ENCODE measurements at regions not wholly inside any gene's neighbourhood (a gene's known extent, or its start where the extent isn't known, plus 50 kb on each side); places are given as distances from the start of the nearest gene placed in this dataset.

- POLR2A ChIA-PET = no interaction called here
- DNase-seq (ENCODE audit: low spot score) (no peak), ATAC-seq (no peak)
- no peaks in the 10 kb centered on the region for H3K4me1 Mint-ChIP-seq
- H3K27me3 Mint-ChIP-seq (ENCODE audit: low read depth) = no peaks in the 10 kb centered on the region
- CTCF ChIA-PET = no interaction called here
- no peaks in the 10 kb centered on the region for H3K36me3 Mint-ChIP-seq
- TF ChIP-seq MXD4 (CRISPR knock-in tag; IDR thresholded peaks at IDR 0.05; ENCODE audit: borderline replicate concordance) = no peak
- TF ChIP-seq, protein P1, sequence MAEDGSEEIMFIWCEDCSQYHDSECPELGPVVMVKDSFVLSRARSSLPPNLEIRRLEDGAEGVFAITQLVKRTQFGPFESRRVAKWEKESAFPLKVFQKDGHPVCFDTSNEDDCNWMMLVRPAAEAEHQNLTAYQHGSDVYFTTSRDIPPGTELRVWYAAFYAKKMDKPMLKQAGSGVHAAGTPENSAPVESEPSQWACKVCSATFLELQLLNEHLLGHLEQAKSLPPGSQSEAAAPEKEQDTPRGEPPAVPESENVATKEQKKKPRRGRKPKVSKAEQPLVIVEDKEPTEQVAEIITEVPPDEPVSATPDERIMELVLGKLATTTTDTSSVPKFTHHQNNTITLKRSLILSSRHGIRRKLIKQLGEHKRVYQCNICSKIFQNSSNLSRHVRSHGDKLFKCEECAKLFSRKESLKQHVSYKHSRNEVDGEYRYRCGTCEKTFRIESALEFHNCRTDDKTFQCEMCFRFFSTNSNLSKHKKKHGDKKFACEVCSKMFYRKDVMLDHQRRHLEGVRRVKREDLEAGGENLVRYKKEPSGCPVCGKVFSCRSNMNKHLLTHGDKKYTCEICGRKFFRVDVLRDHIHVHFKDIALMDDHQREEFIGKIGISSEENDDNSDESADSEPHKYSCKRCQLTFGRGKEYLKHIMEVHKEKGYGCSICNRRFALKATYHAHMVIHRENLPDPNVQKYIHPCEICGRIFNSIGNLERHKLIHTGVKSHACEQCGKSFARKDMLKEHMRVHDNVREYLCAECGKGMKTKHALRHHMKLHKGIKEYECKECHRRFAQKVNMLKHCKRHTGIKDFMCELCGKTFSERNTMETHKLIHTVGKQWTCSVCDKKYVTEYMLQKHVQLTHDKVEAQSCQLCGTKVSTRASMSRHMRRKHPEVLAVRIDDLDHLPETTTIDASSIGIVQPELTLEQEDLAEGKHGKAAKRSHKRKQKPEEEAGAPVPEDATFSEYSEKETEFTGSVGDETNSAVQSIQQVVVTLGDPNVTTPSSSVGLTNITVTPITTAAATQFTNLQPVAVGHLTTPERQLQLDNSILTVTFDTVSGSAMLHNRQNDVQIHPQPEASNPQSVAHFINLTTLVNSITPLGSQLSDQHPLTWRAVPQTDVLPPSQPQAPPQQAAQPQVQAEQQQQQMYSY (CRISPR knock-in tag; IDR thresholded peaks at IDR 0.05) = no peak
- TF ChIP-seq, protein P2, sequence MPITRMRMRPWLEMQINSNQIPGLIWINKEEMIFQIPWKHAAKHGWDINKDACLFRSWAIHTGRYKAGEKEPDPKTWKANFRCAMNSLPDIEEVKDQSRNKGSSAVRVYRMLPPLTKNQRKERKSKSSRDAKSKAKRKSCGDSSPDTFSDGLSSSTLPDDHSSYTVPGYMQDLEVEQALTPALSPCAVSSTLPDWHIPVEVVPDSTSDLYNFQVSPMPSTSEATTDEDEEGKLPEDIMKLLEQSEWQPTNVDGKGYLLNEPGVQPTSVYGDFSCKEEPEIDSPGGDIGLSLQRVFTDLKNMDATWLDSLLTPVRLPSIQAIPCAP (CRISPR knock-in tag; IDR thresholded peaks at IDR 0.05) = no peak
- no peak for TF ChIP-seq ZNF671 (CRISPR knock-in tag; IDR thresholded peaks at IDR 0.05)
- TF ChIP-seq, protein P3, sequence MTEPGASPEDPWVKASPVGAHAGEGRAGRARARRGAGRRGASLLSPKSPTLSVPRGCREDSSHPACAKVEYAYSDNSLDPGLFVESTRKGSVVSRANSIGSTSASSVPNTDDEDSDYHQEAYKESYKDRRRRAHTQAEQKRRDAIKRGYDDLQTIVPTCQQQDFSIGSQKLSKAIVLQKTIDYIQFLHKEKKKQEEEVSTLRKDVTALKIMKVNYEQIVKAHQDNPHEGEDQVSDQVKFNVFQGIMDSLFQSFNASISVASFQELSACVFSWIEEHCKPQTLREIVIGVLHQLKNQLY (CRISPR knock-in tag; IDR thresholded peaks at IDR 0.05) = no peak
- TF ChIP-seq, protein P4, sequence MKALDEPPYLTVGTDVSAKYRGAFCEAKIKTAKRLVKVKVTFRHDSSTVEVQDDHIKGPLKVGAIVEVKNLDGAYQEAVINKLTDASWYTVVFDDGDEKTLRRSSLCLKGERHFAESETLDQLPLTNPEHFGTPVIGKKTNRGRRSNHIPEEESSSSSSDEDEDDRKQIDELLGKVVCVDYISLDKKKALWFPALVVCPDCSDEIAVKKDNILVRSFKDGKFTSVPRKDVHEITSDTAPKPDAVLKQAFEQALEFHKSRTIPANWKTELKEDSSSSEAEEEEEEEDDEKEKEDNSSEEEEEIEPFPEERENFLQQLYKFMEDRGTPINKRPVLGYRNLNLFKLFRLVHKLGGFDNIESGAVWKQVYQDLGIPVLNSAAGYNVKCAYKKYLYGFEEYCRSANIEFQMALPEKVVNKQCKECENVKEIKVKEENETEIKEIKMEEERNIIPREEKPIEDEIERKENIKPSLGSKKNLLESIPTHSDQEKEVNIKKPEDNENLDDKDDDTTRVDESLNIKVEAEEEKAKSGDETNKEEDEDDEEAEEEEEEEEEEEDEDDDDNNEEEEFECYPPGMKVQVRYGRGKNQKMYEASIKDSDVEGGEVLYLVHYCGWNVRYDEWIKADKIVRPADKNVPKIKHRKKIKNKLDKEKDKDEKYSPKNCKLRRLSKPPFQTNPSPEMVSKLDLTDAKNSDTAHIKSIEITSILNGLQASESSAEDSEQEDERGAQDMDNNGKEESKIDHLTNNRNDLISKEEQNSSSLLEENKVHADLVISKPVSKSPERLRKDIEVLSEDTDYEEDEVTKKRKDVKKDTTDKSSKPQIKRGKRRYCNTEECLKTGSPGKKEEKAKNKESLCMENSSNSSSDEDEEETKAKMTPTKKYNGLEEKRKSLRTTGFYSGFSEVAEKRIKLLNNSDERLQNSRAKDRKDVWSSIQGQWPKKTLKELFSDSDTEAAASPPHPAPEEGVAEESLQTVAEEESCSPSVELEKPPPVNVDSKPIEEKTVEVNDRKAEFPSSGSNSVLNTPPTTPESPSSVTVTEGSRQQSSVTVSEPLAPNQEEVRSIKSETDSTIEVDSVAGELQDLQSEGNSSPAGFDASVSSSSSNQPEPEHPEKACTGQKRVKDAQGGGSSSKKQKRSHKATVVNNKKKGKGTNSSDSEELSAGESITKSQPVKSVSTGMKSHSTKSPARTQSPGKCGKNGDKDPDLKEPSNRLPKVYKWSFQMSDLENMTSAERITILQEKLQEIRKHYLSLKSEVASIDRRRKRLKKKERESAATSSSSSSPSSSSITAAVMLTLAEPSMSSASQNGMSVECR (CRISPR knock-in tag; IDR thresholded peaks at IDR 0.05; ENCODE audit: borderline replicate concordance) = no peak
- H3K27ac Mint-ChIP-seq = no peak overlapping the region
- H3K9me3 Mint-ChIP-seq = no peaks in the 10 kb centered on the region
- H3K4me3 Mint-ChIP-seq = no peak overlapping the region
Measured at GRCh38 chr1:164263540-164263939, 295.4 kb upstream of the PBX1 start.

DNA sequence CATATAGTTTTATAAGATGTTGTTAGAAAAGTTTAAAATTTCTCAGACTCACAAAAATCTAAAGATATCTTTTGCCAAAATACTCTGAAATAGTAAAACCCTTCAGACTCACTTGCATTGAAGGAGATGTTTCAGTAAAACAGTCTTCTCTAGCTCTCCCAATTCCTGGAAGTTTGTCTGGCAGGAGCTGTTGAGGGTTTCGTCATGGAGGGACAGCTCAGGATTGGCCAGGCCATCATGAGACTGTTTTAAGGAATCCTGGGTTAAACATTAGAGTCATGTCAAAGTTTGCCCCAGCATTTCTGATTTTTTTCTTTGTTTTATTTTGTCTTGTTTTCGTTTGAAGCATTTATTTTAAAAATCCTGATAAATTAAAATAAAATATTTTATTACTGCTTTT, 293.8 kb upstream of the PBX1 start:
- no peaks in the 10 kb centered on the region for H3K4me1 Mint-ChIP-seq
- H3K36me3 Mint-ChIP-seq = no peaks in the 10 kb centered on the region
- no peaks in the 10 kb centered on the region for H3K9me3 Mint-ChIP-seq
- TF ChIP-seq FOXK1 (CRISPR knock-in tag; IDR thresholded peaks at IDR 0.05) = no peak
- ATAC-seq = no peak
- no peak overlapping the region for H3K27ac Mint-ChIP-seq
- ChIA-PET POLR2A (no interaction called here), CTCF (no interaction called here)
- H3K27me3 Mint-ChIP-seq (ENCODE audit: low read depth) = no peaks in the 10 kb centered on the region
- no peak for DNase-seq (ENCODE audit: low spot score)
- no peak overlapping the region for H3K4me3 Mint-ChIP-seq

GRCh38 chr1:164272156-164272555, 286.8 kb upstream of the PBX1 start:
- DNase-seq (ENCODE audit: low spot score) = no peak
- H3K9me3 Mint-ChIP-seq = peaks cover 29% of the 10 kb centered on the region
- H3K4me1 Mint-ChIP-seq = no peaks in the 10 kb centered on the region
- no peak for ATAC-seq
- peaks cover 17% of the 10 kb centered on the region for H3K36me3 Mint-ChIP-seq
- H3K4me3 Mint-ChIP-seq = no peak overlapping the region
- POLR2A ChIA-PET = no interaction called here
- no peak overlapping the region for H3K27ac Mint-ChIP-seq
- CTCF ChIA-PET = no interaction called here
- H3K27me3 Mint-ChIP-seq (ENCODE audit: low read depth) = peaks cover 2% of the 10 kb centered on the region; the same call in 1 of the 2 replicates
- no peak for TF ChIP-seq ZNF671 (CRISPR knock-in tag; IDR thresholded peaks at IDR 0.05)
- TF ChIP-seq ZNF532 (CRISPR knock-in tag; IDR thresholded peaks at IDR 0.05; ENCODE audit: borderline replicate concordance) = no peak
- no peak for TF ChIP-seq ZNF425 (CRISPR knock-in tag; conservative IDR thresholded peaks at IDR 0.05)
- no peak for TF ChIP-seq NR1H2 (CRISPR knock-in tag; IDR thresholded peaks at IDR 0.05)
- no peak for TF ChIP-seq CREM (CRISPR knock-in tag; IDR thresholded peaks at IDR 0.05)
- no peak for TF ChIP-seq FOXP4 (CRISPR knock-in tag; IDR thresholded peaks at IDR 0.05)

Data from WTC11 (cell line).